Mesenchymal stem cell (in vitro differentiated cells and primary cell): ENCODE measurements at regions not wholly inside any gene's neighbourhood (a gene's known extent, or its start where the extent isn't known, plus 50 kb on each side); places are given as distances from the start of the nearest gene placed in this dataset.

Source experiments
- DNase-seq: peaks from one replicate; pipeline ENCODE4 v3.0.0-alpha.2; 2013
- H2AFZ ChIP-seq: one replicate; pipeline ENCODE4 v1.6.1; 2013; ENCODE audit warnings: low read depth, mild to moderate bottlenecking, control low read depth, inconsistent platforms, low read length, moderate library complexity
- H2AK5ac ChIP-seq: 2 replicates; pipeline ENCODE4 v1.6.1; 2013; ENCODE audit warnings: low read length, moderate library complexity, mild to moderate bottlenecking, inconsistent platforms; ENCODE audit not compliant: severe bottlenecking
- H2BK120ac ChIP-seq: one replicate; pipeline ENCODE4 v1.6.1; 2013; ENCODE audit warnings: low read depth, mild to moderate bottlenecking, inconsistent platforms, low read length, moderate library complexity
- H2BK12ac ChIP-seq, 2 experiments: one replicate each; pipeline ENCODE4 v1.6.1; 2013; ENCODE audit warnings: inconsistent platforms in 2 of 2, low read length in 2 of 2, mild to moderate bottlenecking in 2 of 2, moderate library complexity in 2 of 2, control low read depth in 1 of 2
- H2BK15ac ChIP-seq: one replicate; pipeline ENCODE4 v1.6.1; 2013; ENCODE audit warnings: mild to moderate bottlenecking, low read depth, inconsistent platforms; ENCODE audit not compliant: poor library complexity, severe bottlenecking
- H2BK5ac ChIP-seq: 2 replicates; pipeline ENCODE4 v1.6.1; 2013; ENCODE audit warnings: low read depth, mild to moderate bottlenecking, low read length, control low read depth, inconsistent platforms; ENCODE audit not compliant: poor library complexity, severe bottlenecking
- H3K14ac ChIP-seq, 2 experiments: one replicate each; pipeline ENCODE4 v1.6.1; 2013; ENCODE audit warnings: inconsistent platforms in 2 of 2, low read length in 2 of 2, control low read depth in 1 of 2, mild to moderate bottlenecking in 1 of 2, moderate library complexity in 1 of 2
- H3K18ac ChIP-seq, 2 experiments: one replicate each; pipeline ENCODE4 v1.6.1; 2013; ENCODE audit warnings: inconsistent platforms in 2 of 2, low read length in 2 of 2, control low read depth in 1 of 2, low read depth in 1 of 2, mild to moderate bottlenecking in 1 of 2
- H3K23ac ChIP-seq, 2 experiments: one replicate each; pipeline ENCODE4 v1.6.1; 2013; ENCODE audit warnings: inconsistent platforms in 2 of 2, low read length in 2 of 2, mild to moderate bottlenecking in 2 of 2, moderate library complexity in 2 of 2, control low read depth in 1 of 2
- H3K27ac ChIP-seq: 2 replicates; pipeline ENCODE4 v1.5.1; 2013; ENCODE audit warnings: mild to moderate bottlenecking, moderate library complexity, low read length, control low read depth, inconsistent platforms; ENCODE audit not compliant: poor library complexity, severe bottlenecking
- H3K27me3 ChIP-seq, 2 experiments: 2 replicates each; pipeline versions ENCODE4 v1.6.1 to v1.7.0; 2013; ENCODE audit warnings: low read length in 2 of 2, mild to moderate bottlenecking in 2 of 2, moderate library complexity in 2 of 2, control low read depth in 1 of 2, inconsistent platforms in 1 of 2; ENCODE audit not compliant: control insufficient read depth in 1 of 2, insufficient read depth in 1 of 2
- H3K36me3 ChIP-seq, 2 experiments: 2 replicates each; pipeline versions ENCODE4 v1.6.1 to v1.7.0; 2013; ENCODE audit warnings: low read length in 2 of 2, control low read depth in 1 of 2, inconsistent platforms in 1 of 2, low read depth in 1 of 2, mild to moderate bottlenecking in 1 of 2; ENCODE audit not compliant: insufficient read depth in 2 of 2, control insufficient read depth in 1 of 2
- H3K4ac ChIP-seq, 2 experiments: one replicate each; pipeline ENCODE4 v1.6.1; 2013; ENCODE audit warnings: inconsistent platforms in 2 of 2, low read length in 2 of 2, mild to moderate bottlenecking in 2 of 2, moderate library complexity in 2 of 2, control low read depth in 1 of 2, low read depth in 1 of 2
- H3K4me1 ChIP-seq: 2 replicates; pipeline ENCODE4 v1.6.1; 2013; ENCODE audit warnings: low read depth, low read length, control low read depth; ENCODE audit not compliant: control insufficient read depth, insufficient read depth
- H3K4me2 ChIP-seq: 2 replicates; pipeline ENCODE4 v1.6.1; 2013; ENCODE audit warnings: low read length, mild to moderate bottlenecking, inconsistent platforms; ENCODE audit not compliant: poor library complexity, severe bottlenecking
- H3K4me3 ChIP-seq, 2 experiments: 2 replicates each; pipeline versions ENCODE4 v1.5.1 to v1.7.0; 2013; ENCODE audit warnings: low read length in 2 of 2, mild to moderate bottlenecking in 2 of 2, control low read depth in 1 of 2, low read depth in 1 of 2; ENCODE audit not compliant: insufficient read depth in 1 of 2
- H3K79me1 ChIP-seq: replicated peaks from 2 replicates; pipeline ENCODE4 v1.6.1; 2013; ENCODE audit warnings: mild to moderate bottlenecking, control low read depth, low read length, inconsistent platforms; ENCODE audit not compliant: poor library complexity, severe bottlenecking
- H3K9ac ChIP-seq: 2 replicates; pipeline ENCODE4 v1.7.0; 2013; ENCODE audit warnings: mild to moderate bottlenecking, low read length, moderate library complexity
- H3K9me3 ChIP-seq: 2 replicates; pipeline ENCODE4 v1.7.0; 2013; ENCODE audit warnings: mild to moderate bottlenecking, low read length; ENCODE audit not compliant: control insufficient read depth
- H4K8ac ChIP-seq: one replicate; pipeline ENCODE4 v1.6.1; 2013; ENCODE audit warnings: inconsistent platforms, mild to moderate bottlenecking, low read length, moderate library complexity
- H4K91ac ChIP-seq: one replicate; pipeline ENCODE4 v1.6.1; 2013; ENCODE audit warnings: mild to moderate bottlenecking, low read length, inconsistent platforms
- WGBS: methylation state at CpG from one replicate; pipeline ENCODE4 v1.1.7; 2013; ENCODE audit warnings: mixed read lengths; 5-methylcytosine and 5-hydroxymethylcytosine counted together

DNA sequence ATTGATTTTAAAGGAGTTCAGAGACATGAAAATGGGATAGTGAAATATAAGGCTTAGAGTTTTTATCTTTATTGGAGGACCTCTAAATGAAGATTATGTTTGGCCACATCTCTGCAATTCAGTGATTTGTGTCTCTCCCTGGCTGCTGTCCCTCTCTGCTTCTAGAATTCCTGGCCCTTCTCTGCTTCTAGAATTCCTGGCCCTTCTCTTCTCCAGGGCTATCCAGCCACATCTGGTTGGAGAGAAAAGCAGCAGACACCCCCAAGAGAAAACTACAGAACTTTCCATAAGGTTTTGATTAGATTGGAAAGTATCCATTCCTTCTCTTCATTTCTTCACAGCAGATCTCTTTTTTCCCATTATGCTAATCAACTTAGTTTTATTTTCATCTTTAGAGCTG lies 135.5 kb downstream of the NPY start:
- H3K27ac ChIP-seq: no peak overlapping the region

DNA sequence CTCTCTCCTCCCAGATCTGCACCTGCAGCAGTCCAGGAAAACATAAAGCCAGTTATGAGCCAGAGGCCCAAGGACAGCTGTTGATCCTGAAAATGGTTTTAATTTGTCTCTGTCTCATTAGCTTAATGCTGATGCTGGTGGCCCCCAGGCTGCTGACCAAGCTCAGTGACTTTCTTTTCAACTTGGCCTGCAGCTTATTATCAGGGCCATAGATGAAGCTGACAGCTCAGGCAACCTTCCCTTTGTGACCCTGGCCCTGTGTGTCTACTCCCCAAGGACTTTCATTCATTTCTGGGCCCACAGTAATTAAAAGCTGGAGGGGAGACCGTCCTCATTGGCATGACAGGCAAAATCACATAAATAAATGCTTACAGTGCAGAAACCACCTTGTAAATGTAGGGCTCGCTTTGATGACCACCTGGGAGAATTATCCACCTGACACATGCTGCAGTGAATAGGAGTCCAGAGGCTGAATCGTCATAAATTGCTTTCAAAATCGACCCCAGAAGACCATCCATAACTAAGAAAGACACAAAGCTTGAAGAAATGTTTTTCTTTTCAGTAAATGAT lies 138.5 kb downstream of the NPY start:
- Histone ChIP-seq H2BK12ac (no peak overlapping the region), H3K23ac (no peak overlapping the region), H3K27ac (no peak overlapping the region), H4K8ac (no peak overlapping the region), H2BK120ac (no peak overlapping the region), H2AFZ (no peak overlapping the region), H2BK5ac (no peak overlapping the region), H3K9ac (no peak overlapping the region), H3K9me3 (peaks cover 7% of the 10 kb centered on the region), H3K14ac (no peak overlapping the region), H3K4me1 (no peaks in the 10 kb centered on the region), H2BK15ac (no peak overlapping the region), H3K27me3 (peaks cover 6 to 10% of the 10 kb centered on the region in 2 experiments), H3K18ac (no peak overlapping the region), H3K4ac (no peak overlapping the region), H3K36me3 (no peaks in the 10 kb centered on the region), H4K91ac (no peak overlapping the region), H2AK5ac (no peak overlapping the region), H3K4me3 (no peak overlapping the region), H3K4me2 (no peak overlapping the region), H3K79me1 (no peaks in the 10 kb centered on the region)
- 68% methylated on average over 2 of the region's 4 CpGs for WGBS
- no peak for DNase-seq

More for the DNA sequence above, 135.5 kb downstream of the NPY start:
- no peak overlapping the region for H3K23ac ChIP-seq
- no peaks in the 10 kb centered on the region for H3K36me3 ChIP-seq
- H3K27me3 ChIP-seq: no peaks in the 10 kb centered on the region
- no peak overlapping the region for H2BK15ac ChIP-seq
- H3K79me1 ChIP-seq: no peaks in the 10 kb centered on the region
- no peak overlapping the region for H3K9ac ChIP-seq
- H2BK5ac ChIP-seq: no peak overlapping the region
- no peaks in the 10 kb centered on the region for H3K4me1 ChIP-seq
- no peak overlapping the region for H4K91ac ChIP-seq
- no peak overlapping the region for H2AK5ac ChIP-seq
- no peak overlapping the region for H3K18ac ChIP-seq
- H2AFZ ChIP-seq: no peak overlapping the region
- peaks cover under 1% of the 10 kb centered on the region for H3K9me3 ChIP-seq
- H2BK12ac ChIP-seq: no peak overlapping the region
- H3K4me2 ChIP-seq: no peak overlapping the region
- H3K14ac ChIP-seq: no peak overlapping the region
- DNase-seq: no peak
- no peak overlapping the region for H3K4ac ChIP-seq
- H4K8ac ChIP-seq: no peak overlapping the region
- no peak overlapping the region for H3K4me3 ChIP-seq
- no peak overlapping the region for H2BK120ac ChIP-seq

DNA sequence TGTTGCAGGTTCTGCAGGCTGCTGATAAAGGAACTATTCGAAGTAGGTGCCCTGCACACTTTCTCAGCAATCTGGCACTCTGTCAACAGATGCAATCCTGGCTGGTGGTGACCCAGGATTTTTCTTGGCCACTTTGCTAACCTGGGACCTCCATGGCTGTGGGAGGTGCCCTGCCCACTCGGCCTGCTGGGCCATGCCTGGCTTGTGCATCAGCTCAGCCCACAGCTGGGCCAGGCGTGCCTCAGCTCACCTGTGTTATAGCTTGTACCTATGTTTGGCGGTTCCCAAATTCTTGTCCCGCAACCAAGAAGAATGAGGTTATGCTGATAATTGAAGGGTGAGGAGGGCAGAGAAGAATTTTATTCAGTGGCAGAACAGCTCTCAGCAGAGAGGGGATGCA lies 141.7 kb downstream of the NPY start:
- Histone ChIP-seq H2AK5ac (no peak overlapping the region), H2BK12ac (no peak overlapping the region), H3K18ac (no peak overlapping the region), H3K23ac (no peak overlapping the region), H3K9ac (no peak overlapping the region), H3K4ac (no peak overlapping the region), H2BK5ac (no peak overlapping the region), H3K14ac (no peak overlapping the region), H3K4me1 (no peaks in the 10 kb centered on the region), H3K4me2 (no peak overlapping the region), H3K36me3 (no peaks in the 10 kb centered on the region), H3K4me3 (no peak overlapping the region), H2BK15ac (no peak overlapping the region), H2BK120ac (no peak overlapping the region), H4K8ac (no peak overlapping the region), H3K27ac (no peak overlapping the region), H3K27me3 (peaks cover 6 to 14% of the 10 kb centered on the region in 2 experiments), H3K79me1 (no peaks in the 10 kb centered on the region), H2AFZ (no peak overlapping the region), H4K91ac (no peak overlapping the region), H3K9me3 (peaks cover 7% of the 10 kb centered on the region)
- DNase-seq: no peak
- WGBS: 86% methylated on average over 5 of the region's 5 CpGs

DNA sequence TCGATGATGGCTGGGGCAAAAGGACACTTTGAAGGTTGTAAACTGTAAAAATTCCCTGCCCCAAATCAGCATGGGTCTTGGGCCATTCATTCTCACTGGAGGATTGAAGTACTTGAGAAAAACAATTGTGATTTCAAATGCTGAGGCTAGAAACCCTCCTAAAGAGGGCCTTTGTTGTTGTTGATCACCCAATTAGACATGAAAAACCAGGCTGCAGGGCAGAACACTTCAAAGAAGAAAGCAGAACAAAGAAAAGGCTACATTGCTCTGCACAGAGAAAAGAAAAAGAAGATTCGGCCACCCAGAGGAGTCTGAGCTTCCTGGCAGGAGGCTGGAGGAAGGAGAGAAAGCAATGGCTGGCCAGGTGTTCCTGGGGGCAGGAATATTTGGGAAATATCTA lies 143.1 kb downstream of the NPY start:
- H4K8ac ChIP-seq: no peak overlapping the region
- H2AFZ ChIP-seq: no peak overlapping the region
- 43% methylated on average over 2 of the region's 2 CpGs for WGBS
- H4K91ac ChIP-seq: no peak overlapping the region
- H2BK12ac ChIP-seq: no peak overlapping the region
- no peak overlapping the region for H3K4me2 ChIP-seq
- H2BK5ac ChIP-seq: no peak overlapping the region
- no peak overlapping the region for H3K27ac ChIP-seq
- no peaks in the 10 kb centered on the region for H3K36me3 ChIP-seq
- H3K4ac ChIP-seq: no peak overlapping the region
- H3K4me3 ChIP-seq: no peak overlapping the region
- H3K18ac ChIP-seq: no peak overlapping the region
- no peaks in the 10 kb centered on the region for H3K79me1 ChIP-seq
- H2BK120ac ChIP-seq: no peak overlapping the region
- H3K14ac ChIP-seq: no peak overlapping the region
- peaks cover 7% of the 10 kb centered on the region for H3K9me3 ChIP-seq
- H3K23ac ChIP-seq: no peak overlapping the region
- no peak overlapping the region for H2AK5ac ChIP-seq
- no peak for DNase-seq
- no peak overlapping the region for H3K9ac ChIP-seq
- H3K27me3 ChIP-seq: peaks cover 6 to 14% of the 10 kb centered on the region in 2 experiments
- H2BK15ac ChIP-seq: no peak overlapping the region
- no peaks in the 10 kb centered on the region for H3K4me1 ChIP-seq
